GM18909 (cell line): ENCODE measurements at regions not wholly inside any gene's neighbourhood (a gene's known extent, or its start where the extent isn't known, plus 50 kb on each side); places are given as distances from the start of the nearest gene placed in this dataset.
"Not testable (repeated sequence)": the region's sequence is repeated elsewhere in the genome, so short reads cannot be mapped to it uniquely, and the experiment has no call there.

ENCODE experiments used
- ATAC-seq: cut with Tn5 transposase; IDR thresholded peaks from one replicate; pipeline ENCODE4 v1.9.1; 2021; ENCODE audit warnings: mild to moderate bottlenecking; ENCODE audit not compliant: unreplicated experiment, poor library complexity

DNA sequence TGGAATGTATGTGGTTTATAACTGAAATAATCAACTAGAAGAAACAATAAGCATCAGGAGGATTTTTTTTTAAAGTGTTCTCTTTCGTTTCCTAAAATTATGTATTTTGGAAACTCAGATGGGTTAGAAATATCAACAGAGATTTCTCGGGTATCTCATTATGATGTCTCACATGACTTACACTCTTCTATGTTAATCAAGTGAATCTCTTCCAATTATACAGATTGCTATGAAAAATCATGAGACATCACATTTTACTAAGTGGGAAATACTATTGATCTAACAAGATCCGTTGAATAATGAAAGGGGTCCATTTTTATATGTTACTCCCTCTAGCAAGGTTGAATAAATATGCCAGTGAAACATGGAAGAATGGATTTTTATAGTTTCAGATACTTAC is 54.7 kb upstream of the NRIP1 start:
- ATAC-seq: no peak

DNA sequence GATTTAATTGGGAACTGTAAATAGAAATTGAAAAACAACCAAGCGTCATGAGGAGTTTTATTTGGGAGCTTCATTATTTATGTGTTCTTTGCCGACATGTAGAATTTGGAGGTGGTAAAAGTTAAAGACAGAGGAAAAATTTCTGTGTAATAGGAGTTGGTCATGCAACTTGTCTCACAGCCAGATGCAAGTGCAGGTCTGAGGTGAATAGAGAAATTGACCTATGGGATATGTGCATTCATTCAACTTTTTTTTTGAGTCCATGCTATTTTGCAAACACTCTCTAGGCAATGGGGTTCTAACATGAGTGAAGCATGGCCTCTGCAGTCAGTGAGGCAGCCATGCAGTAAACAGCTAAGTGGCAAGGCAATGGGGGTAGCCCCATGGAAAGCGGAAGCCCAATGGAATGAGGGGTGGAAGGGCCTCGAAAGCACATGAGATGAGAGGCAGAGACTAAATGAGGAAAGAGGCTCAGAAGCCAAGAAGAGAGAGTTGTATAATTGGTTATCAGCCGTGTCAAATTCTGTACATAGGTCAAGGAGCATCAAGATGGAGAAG is 56.4 kb upstream of the NRIP1 start:
- ATAC-seq: no peak

GRCh38 chr21:15121655-15122120 is 56.9 kb upstream of the NRIP1 start:
- ATAC-seq: no peak

DNA sequence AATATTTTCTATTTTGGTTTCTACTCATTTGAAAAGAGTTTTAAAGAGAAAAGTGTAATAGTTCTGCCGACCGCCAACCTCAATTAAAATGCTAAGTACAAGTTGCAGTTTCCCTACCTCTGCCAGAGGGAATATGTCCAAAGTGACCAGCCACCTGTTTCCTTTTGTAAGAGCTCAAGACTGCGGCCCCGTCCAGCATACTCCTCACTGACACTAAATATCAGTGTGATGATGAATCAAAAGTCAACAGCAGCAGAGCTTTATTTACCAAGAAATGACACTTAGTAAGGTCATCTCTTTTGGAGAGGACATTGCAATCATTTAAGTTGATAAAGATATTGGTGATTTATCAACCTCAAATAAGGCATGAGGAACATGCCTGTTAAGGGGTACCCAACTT is 57.4 kb upstream of the NRIP1 start:
- ATAC-seq: no peak

DNA sequence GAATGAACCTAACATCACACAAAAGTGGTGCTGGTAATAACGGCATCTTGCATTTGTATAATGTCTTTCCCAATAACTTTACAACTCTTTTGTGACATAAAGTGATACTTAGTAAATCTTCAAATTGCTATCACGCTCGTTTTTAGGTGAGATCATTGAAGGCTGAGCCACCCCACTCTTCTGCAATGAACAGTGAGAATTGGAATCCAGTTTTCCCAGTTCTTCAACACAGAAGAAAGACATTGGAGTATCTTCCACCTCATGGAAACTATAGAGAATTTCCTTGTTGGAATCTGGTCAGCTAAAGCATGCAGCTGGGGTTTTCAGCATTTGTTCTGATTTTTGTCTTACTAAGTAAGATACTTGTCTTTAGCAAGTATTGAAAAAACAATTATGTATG is 59.9 kb upstream of the NRIP1 start:
- ATAC-seq: no peak

DNA sequence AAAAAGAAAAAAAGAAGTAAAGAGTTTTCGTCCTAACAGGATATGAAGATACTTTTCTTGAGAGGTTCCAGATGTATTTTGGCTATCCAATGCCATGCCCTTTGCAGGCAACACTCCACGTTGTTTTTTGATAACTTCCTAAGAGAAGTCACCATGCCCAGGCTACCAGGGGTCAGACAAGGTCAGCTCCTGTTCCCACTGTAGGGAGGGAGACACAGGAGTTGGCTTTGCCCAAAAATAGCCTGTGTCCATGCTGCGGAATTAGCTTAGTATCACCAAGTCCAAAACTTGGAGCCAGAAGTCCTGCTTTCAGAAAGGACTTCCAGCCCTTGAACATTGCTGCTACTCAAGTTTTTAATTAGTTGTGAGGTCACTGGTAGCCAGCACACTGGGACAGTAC is 62.1 kb upstream of the NRIP1 start:
- no peak for ATAC-seq

DNA sequence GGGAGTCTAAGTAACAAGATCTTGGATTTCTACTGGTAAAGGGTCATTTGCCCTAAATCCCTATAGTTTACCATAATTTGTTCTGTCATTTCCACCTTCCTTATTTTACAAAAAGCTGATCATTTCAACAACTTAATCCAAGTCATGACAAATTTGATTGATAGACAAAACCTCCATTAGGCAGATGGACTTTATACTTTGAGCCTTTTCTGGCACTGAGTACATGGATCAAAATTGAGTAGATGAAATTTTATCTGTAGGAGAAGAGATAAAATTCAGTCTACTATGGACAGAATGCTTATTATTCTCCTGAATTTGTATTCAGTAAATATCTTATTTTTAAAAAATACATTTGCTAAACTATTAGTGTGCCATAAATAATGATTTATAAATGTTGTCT is 62.6 kb upstream of the NRIP1 start:
- ATAC-seq: no peak

DNA sequence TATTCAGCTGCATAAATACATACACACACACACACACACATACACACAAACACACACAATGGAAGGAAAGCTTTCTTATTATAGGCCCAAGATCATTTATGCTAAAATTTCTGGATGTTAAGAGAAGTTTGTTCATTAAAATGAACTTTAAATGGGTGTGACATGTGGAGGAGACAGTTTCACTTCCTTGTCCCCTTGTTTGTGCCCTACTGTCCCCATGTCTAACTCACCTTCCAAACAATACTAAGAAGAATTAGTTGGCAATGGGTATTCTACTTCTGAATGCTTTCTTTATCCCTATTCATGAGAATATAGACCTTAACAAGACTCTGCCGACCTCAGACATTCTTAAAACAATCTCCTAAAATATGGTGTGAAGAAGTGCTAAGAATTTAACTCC is 63.5 kb upstream of the NRIP1 start:
- no peak for ATAC-seq

GRCh38 chr21:15128714-15129113 is 63.9 kb upstream of the NRIP1 start:
- not testable (repeated sequence) for ATAC-seq

DNA sequence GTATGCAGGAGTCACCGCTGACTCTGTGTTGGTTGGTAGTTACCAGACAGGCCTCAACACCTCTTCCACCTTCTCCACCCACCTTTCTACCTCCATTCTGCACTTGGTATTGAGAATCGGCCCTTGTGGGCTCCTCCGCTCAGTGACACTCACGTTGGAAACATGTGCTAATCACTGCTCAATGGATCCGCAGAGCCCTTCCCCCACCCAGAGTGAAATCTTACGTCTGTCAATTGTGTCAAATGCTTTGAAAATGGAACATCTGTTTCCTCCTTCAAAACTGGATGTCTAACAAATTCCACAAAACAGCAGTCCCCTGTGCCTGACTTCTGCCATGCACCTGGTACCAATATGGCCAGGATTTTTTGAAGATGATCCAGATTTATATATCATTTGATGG is 65.5 kb upstream of the NRIP1 start:
- ATAC-seq: no peak

GRCh38 chr21:15130751-15131150 is 66.0 kb upstream of the NRIP1 start:
- ATAC-seq: no peak

GRCh38 chr21:15132781-15133180 is 68.0 kb upstream of the NRIP1 start:
- ATAC-seq: no peak

DNA sequence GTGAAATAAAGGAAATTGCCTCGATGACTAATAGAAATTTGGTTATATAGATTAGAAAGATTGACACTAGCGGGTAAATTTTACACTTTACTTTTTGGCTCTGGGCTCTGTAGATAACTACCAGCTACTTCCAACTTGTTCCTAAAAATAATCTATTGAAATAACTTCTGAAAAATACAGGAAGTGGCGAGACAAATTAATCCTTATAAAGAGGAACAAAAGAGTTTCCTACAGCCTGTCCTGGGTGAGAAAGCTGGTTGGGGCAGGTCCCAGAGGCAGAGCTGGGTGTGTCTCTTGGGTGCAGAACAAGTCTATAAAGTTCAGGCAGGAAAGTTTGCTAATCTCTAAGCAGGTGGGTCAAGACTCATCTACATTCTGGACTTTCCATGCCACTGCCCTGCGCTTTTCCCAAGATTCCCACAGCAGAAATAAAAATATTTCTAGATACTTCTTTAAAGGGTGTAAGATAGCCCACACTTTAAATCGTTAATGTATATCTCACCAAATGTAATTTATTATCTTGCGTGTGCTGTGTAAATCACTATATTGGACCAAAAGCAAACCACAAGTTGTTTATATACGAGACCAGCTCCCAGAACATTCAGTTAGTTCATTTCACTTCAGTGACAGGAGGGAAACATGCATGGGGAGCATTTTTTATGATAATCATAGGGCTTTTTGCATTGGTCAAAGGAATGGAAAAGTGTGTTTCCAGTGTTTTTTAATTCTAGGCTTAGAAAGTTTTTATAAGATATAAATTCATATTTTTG is 70.1 kb upstream of the NRIP1 start:
- no peak for ATAC-seq

GRCh38 chr21:15135867-15136629 is 71.2 kb upstream of the NRIP1 start:
- ATAC-seq: no peak

- no peak for ATAC-seq
Measured at GRCh38 chr21:15138490-15138889, 73.7 kb upstream of the NRIP1 start.

DNA sequence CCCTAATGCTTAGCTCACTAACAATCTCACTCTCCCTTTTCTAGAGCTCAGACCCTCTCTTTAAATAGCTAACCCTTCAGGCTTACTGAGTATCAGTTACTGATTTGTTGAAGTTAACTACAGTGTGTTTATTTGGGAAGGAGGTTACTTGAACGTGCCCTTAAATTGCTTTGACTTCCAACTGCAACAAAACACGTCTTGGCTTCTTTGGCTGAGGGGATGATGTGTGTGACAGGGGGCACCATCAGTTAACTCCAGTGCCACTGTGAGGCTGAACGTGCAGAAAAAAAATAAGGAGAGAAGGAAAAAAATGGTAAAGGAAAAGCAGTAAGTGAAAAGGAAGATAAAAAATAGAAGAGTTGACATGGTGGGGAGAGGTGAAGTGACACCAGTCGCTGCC is 75.1 kb upstream of the NRIP1 start:
- no peak for ATAC-seq

- ATAC-seq: no peak
Measured at GRCh38 chr21:15140321-15141019, 75.7 kb upstream of the NRIP1 start.

- ATAC-seq: no peak
Measured at GRCh38 chr21:15141261-15141970, 76.6 kb upstream of the NRIP1 start.

DNA sequence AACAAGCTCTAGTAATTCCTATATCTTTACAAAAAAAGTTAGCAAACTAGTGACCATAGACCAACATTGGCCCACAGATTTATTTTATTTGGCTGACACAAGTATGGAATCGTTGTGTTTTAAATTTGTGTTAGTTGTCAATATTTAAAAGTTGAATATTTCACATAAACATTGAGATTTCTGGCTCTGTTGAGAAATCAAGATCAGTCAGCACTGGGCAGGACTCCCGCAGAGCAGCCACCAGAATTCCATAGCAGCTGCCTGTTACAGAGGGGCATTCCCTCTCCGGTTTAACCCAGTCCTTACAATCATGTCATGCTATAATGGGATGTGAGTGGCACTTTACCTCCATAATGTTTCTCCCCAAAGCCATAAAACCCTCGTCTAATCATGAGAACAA is 79.2 kb upstream of the NRIP1 start:
- no peak for ATAC-seq

GRCh38 chr21:15148437-15148836 is 83.6 kb upstream of the NRIP1 start:
- ATAC-seq: no peak
